LNCaP clone FGC (cell line): ENCODE measurements at regions not wholly inside any gene's neighbourhood (a gene's known extent, or its start where the extent isn't known, plus 50 kb on each side); places are given as distances from the start of the nearest gene placed in this dataset.

Experiments used
- DNase-seq: peaks from one replicate; pipeline ENCODE4 v3.0.0-alpha.2; 2011; ENCODE audit warnings: low read depth
- H3K4me3 ChIP-seq: 2 replicates; pipeline ENCODE4 v1.5.1; 2011; ENCODE audit warnings: mild to moderate bottlenecking, low read depth, low read length, control low read depth
- CTCF ChIP-seq: IDR thresholded peaks from 2 replicates; pipeline ENCODE4 v1.5.1; 2012; ENCODE audit warnings: mild to moderate bottlenecking; ENCODE audit not compliant: control insufficient read depth, insufficient read depth; ENCODE audit errors: extremely low read depth

- no peak for TF ChIP-seq CTCF
- DNase-seq: no peak
- no peak overlapping the region for H3K4me3 ChIP-seq
Measured at GRCh38 chr10:44804661-44805060, 106.5 kb upstream of the TMEM72 start.

GRCh38 chr10:44805466-44806210 lies 105.5 kb upstream of the TMEM72 start:
- no peak for TF ChIP-seq CTCF
- no peak overlapping the region for H3K4me3 ChIP-seq
- no peak for DNase-seq

GRCh38 chr10:44806950-44807349 lies 104.2 kb upstream of the TMEM72 start:
- DNase-seq: no peak
- H3K4me3 ChIP-seq: no peak overlapping the region
- no peak for TF ChIP-seq CTCF

GRCh38 chr10:44807451-44807850 lies 103.7 kb upstream of the TMEM72 start:
- TF ChIP-seq CTCF: no peak
- DNase-seq: no peak
- no peak overlapping the region for H3K4me3 ChIP-seq

- TF ChIP-seq CTCF: no peak
- no peak overlapping the region for H3K4me3 ChIP-seq
- DNase-seq: no peak
Measured at GRCh38 chr10:44809647-44810046, 101.5 kb upstream of the TMEM72 start.

GRCh38 chr10:44811072-44811471 lies 100.1 kb upstream of the TMEM72 start:
- no peak overlapping the region for H3K4me3 ChIP-seq
- no peak for TF ChIP-seq CTCF
- DNase-seq: no peak

GRCh38 chr10:44813201-44813600 lies 97.9 kb upstream of the TMEM72 start:
- no peak overlapping the region for H3K4me3 ChIP-seq
- TF ChIP-seq CTCF: no peak
- DNase-seq: no peak
